ENCODE measurements at regions not wholly inside any gene's neighbourhood (a gene's known extent, or its start where the extent isn't known, plus 50 kb on each side); places are given as distances from the start of the nearest gene placed in this dataset.

DNA sequence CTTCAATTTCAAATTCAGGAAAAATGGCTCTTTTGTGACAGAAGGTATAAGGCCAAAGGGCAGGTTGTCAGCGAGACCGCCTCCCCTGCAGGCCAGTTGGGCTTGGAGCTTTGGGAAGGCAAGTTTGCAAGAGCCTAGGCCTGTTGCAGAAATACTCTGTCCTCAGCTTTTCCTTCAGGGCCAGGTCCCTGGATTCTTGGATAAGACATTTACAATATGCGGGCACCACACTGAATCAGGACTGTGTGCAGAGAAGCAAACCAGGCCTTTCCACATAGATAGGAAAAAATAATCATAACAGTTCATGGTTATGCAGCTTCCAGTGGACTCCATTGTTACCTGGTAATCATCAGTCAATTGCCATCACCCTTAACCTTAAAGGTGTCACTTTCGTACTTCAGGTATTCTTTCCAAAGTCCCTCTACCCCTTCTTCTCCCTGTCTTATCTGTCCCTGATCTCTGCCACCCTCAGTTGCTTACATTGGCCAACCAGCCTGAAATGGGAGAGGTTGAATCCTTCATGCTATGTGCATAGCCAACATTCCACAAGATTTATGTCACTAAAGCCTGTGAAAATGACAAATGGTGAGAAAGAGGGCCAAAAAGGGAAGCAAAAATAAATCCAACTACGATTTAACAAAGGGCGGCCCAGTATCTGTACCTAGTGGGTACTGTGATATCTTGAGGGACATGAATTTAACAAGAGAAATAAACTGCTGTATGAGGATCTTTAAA is 304.5 kb upstream of the NFE2L3 start:
- no peak for DNase-seq (ENCODE audit: low spot score)

DNA sequence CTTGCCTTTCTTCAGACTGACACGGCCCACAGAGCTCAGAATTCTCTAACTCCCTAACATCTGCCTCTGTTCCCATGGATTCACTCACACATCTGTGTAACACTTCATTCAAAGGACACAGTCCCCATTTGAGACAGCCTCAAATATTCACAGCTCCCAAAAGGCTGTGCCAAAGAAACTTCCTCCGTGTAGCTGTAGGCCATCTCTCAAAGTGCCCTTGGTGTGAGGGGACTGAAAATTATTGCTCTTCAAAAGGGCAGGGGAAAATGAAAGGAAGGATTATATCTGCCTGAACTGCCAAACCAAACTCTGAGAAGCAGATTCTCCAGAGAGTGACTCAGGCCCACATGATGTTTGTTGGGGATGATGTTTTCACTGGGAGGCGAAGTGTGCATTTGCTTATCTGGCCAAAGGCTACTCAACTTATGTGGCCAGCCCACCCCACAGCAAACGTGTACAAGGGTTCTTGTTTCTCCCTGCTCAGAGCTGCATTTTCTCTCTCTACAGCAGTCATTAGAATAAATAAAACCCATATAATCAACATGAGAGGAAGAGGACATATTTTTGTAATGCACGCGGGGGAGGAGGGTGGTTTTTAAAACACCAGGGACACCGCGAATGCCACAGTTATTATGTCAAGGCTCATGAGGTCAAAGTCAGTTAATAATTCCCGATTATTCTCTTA is 302.4 kb upstream of the NFE2L3 start:
- DNase-seq (ENCODE audit: low spot score) = no peak

DNA sequence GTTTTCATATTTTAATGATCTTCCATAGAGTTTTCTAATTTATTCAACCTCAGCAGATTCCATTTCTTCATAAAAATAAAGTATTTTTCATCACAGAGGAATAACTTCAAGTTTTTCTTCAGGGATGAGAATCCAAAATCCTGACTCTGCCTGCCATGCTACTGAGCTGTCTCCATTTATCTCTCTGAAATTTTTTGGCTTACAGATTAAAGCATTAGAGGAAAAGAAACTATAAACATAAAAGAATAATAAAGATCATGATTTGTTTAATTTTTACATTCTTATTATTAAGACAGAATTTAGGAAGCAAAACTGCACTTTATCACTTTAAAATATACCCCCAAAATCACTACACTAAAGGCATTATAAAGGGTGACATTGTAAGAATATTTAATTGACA is 301.8 kb upstream of the NFE2L3 start:
- no peak for DNase-seq (ENCODE audit: low spot score)

DNA sequence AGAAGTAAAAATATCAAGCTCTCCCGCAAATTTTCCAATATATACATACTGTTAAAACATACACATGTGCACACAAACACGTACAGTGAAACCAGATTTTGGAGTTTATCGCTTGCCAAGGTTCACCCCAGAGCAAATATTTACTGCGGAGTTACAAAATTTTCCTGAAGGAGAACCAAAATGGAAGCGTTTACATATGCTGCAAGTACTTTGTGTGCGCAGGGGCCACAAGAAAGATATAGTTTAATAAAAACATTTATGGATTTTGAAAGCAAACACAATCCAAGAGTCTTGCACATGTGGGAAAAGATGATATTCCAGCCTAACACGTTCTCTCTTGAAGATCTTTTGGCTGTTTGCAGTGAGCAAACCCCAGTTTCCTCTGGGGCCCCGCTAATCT is 301.3 kb upstream of the NFE2L3 start:
- DNase-seq (ENCODE audit: low spot score) = no peak

DNA sequence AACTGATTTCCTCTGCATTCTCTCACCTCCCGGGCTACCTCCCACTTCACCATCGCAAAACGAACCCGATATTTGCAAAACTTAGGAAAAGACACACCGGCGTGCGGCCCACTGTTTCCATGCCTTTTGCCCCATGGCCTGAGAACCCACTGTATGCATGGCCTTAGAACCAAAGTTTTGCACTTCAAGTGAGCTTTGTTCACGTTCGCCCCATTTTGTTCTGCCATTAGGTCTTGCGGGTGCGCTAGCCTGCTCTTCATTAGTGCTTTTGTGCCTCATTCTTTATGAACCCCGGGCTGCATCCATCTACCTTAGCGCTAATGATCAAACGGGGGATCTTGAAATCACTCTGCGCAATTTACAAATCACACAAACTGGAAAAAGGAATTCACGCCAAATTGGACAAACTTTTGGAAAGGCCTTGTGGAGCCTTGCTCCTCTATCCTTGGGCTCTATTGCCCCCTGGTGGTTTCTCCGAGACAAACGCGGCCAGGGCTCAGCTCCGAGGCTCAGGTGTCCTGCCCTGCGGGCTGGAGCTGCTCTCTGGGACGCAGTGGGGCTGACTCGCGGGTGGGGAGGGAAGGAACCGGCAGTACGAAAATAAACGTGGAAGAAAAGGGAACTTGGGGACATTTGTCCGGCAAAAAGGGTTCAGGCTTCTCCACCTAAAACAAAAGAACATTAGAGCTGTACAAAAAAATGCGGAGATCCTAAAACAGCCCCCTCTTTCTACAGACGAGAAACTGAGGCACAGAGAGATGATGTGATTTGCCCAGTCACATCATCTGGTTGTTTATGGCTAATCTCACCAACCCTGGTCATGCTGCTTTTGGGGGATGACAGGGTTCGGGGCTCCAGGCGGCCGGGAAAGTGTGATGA is 300.4 kb upstream of the NFE2L3 start:
- peak; percentile 48 for DNase-seq (ENCODE audit: low spot score)

DNA sequence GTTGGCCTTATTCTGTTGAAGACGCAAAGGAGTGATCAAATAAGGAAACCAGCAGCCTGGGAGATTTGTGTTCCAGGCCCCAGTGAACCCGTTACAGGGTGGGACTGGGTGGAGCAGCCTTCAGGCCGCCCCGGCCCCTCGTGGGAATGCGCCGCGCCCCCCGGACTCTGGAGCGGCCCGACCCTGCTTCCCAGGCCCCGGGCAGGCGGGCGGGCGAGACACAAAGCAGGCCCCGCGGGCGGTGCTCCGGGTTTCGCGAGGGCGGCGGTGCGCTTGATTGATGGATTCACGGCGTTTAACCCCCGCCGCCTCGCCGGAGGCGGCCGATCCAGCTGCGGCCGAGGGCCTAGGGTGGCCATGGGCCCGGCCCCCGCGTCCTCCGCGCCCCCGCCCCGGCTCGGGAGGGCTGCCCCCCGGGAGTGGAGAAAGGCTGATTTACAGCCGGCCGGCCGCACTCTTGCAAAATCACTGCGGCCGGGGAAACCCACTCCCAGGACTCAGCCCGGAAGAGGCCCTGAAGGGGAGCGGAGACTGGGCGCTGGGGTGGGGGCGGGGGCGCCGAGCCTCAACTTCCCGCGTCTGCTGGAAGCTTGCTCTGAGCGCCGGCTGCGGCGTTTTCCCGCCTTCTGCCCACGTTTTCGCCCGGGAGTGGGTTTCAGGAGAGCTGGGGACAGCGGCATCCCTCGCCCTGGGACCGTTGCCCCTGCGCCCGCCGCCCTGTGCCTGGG is 299.6 kb upstream of the NFE2L3 start:
- DNase-seq (ENCODE audit: low spot score) = no peak

DNA sequence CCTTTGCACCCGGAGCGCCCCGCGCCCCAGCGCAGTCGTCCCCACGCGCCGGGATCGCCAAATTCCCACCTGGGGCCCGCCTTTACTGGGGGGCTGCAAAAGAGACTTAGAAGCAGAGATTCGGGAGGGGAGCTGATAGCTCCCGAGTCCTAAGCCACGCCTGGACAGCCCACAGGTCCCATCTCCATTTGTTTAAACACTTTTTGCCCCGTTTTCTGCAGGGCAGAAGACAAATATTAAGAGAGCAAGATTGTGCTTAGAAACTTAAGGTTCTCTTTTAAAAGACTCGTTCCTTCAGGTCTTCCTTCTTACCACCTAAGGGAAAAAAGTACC is 299.1 kb upstream of the NFE2L3 start:
- DNase-seq (ENCODE audit: low spot score) = no peak

DNA sequence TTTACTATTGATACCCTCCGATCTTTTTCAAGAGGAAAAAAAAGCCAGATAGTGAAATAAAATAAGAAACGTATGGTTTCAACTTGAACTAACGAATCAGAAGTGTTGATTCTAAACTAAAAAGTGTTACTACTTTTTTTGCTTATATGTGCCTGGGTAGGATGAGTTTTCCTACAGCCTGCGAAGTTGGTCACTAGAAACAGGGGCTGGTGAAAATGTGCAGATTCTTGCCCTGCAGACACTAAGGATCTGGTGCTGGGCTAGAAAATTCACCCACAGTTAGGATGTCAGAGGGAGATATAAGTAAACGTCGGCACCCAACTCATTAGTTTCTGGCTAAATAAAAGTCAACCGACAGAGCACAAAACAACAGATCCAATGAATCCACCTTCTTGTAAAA is 298.7 kb upstream of the NFE2L3 start:
- no peak for DNase-seq (ENCODE audit: low spot score)

DNA sequence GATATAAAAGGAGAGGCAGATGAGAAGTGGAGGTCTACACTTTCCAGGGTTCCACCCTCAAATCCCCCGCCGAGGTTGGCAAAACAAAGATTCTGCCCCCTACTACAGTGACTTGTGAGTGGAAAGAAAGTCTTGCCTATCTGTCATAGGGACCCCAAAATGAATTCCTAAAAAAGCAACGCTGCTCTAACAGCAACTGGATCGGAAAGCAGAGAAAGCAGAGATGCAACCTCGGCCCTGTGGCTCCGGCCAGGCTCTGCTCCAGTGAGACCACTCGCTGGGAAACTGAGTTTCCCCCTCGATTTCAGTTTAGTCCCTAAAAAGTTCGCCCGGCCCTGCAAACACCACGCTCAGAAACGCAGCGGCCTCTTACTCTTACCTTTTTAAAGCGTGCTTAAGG is 297.9 kb upstream of the NFE2L3 start:
- DNase-seq (ENCODE audit: low spot score) = no peak

DNA sequence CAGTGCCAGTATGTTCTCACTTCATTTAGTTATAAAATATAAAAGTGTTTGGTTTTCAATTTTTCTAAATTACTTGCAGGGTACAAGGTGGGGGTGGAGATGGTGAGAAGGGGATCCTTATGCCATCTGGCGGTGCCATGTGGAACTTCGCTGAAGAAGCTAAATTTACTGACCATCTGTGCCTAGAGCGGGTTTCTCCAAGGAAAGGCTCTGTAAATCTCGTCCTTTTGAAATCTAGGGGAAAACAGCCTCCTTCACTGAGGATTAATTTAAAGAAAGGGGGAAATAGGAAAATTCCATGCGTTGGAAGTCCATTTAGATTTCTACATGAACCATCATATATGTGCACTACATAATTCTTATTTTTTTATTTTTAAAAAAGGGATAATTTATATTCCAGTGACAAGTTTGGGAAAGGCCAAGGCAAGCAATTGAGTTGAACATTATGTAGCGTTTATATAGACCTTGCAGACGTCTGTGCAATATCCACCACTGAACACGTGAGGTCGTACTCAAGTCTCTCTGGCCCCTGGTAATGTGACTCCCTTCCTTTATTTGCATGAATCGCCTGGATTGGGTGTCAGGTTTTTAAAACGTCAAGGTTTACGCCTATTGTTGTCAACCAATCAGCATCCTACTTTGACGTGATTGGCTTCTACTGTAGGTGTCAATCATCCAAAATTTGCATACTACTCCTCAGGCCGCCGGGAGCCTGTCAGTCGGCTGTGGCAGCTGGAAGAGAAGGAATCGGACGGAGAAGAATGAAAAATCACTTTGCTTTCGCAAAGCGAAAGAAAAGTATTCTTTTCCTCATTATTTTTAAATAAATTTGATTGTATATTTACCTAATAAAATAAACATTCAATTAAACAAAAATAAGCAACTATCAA is 297.1 kb upstream of the NFE2L3 start:
- peak; percentile 9 for DNase-seq (ENCODE audit: low spot score)

DNA sequence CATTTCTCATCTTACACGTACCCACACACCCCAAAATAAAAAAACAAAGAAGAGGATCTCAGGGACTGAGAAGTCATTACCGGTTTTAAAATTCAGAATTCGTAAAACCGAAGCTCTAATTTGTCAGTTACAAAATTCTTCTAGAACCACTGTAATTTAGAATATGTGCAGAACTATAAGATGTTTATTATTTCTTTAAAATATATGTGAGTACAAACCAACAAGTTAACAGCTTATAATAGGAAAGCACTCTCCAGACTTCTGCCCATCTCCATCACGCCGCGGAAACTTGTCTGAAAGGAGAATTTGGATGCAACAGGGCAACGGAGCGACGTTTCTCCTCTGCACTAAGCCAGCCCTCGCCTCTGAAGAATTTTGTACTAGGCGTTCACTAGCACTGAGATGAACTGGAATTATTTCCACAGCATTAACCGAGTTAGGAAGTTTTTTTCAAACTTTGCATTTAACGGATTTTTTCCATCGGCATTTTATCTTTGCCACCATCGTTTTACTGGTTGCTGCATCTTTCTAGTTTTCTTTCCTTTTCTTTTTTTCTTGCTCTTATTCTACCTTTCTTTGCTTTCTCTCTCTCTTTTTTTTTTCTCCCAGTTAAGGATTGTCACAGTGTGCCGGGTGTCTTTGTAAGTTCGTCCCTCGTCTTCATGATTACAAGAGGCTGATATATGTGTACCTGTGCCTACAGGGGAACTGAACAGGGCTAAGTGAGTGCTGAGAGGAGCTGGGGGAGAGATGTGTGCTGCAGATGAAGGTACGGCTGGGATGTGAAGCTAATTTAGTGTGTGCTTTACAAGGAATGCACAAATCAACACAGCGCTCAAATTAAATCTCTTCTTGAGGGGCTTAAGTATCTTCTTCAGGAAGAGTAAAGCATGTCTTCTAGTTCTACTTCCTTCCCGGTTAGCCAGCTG is 295.9 kb upstream of the NFE2L3 start:
- DNase-seq (ENCODE audit: low spot score) = no peak

DNA sequence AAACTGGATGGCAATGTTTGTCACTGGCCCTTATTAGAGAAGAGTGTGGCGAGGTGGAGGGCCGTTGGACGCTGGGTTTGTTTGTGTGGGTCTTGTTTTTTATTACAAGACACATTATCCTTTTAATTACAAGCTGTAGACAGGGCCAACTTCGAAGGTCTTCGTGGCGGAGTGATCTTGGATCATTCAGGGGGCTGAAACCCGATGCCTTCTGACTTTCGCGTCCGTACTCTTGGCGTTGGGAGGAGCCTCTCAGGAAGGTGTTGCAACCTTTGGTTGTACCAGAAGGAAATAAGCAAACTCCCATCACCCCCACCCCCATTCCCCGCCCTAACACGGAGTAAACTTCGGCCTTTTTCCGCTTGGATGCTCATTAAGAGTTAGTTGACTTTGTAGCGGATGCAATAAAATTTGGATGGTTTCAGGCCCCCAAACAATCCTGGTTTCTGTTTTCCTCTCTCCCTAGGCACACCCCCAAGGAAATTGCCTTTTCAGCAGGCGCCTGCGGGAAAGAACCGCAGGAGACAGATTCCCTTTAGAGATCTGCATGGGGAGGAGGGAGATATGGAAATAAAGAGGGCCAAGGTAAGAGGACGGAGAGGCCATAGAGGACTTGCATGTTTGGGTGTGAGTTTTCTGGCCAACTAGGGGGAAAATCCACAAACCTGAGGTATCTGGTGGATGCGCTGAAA is 294.5 kb upstream of the NFE2L3 start:
- no peak for DNase-seq (ENCODE audit: low spot score)

DNA sequence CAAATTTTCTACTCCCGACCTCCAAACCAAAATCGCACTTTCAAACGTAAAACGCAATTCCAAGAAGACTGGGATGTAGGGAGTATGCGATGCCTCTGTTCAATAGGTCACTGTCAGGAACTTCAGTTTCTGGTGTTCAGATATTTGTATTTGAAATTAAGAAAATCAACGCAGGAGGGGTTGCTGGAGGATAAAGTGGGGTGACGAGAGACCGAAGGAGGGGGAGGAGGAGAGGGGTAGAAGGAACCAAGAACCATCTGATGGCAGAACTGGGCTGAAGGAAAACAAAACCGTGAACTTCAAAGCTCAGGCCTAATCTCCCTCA is 293.8 kb upstream of the NFE2L3 start:
- no peak for DNase-seq (ENCODE audit: low spot score)

DNA sequence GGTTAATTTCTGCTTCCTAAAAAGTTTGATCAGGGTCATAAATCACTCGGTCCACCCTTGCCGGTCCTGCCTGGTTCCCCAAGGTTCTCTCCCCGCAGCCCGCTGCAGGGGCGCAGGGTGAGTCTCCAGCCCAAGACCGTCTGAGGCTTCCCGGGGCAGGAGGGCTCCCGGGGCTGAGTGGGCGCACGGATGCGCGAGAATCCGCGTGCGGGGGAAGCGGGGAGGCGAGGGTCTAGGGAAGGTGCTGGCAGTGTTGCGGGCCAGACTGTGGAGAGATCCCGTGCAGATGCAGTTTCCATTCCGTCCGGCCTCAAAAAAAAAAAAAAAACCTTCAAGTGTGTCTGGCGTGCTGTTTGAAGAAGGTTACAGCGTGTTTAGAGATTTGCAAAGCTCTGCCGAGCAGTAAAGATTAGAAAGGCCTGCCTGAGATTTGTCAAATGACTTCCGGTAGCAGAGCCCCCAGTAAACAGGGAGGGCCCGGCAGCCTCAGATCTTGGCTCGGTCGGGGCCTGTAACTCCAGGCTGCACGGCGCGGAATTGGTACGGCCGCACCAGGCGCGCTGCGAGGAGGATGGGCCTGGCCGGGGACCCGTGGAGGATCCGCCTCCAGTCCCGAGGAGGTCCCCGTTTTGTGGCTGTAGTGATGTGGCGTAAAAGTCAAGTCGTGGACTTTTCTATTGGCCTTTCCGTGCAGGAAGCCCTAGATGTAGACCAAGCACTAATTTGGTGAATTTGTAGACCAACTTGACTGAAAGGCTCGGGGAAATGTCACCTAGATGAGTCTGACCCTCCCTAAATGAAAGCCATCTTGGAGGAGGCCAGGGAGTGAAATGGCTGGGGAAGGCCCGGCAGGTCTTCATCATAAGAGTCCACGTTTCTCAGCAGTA is 293.2 kb upstream of the NFE2L3 start:
- no peak for DNase-seq (ENCODE audit: low spot score)

DNA sequence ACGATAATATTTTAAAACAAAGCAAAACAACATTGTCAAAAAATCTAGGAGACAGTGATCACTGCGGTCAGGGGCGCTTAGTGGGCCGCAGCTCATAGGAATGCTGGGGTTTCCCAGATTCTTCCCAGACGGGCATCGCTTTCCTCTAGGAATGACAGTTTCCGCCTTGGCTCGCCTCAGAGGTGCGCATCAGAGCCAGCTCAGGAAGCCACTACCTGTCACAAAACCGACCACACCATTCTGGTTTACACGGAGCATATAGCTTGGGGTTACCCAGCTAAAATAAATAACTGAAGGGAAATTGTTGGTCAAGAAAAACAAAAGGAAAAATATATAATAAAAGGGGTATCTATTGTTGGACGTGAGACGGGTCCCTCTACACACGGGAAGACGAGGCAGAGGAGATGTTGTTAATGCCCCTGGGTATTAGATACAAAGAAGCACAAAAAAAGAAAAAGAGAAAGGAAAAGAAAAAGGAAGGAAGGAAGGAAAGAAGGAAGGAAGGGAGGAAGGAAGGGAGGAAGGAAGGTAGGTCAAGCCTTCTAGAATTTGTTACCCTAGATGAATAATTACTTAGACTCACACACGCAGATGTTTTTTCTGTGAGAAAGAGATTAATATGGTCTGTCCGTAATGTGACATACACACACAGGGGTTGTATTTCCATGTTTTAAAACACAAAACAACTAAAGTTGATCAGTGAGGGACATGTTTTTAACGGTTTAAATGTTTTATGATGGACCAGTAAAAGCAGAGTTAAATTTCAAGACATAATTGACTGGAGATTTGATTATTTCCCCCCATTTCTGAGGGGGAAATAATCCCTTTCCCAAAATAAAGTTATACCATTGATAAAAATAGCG is 292.4 kb upstream of the NFE2L3 start:
- no peak for DNase-seq (ENCODE audit: low spot score)

DNA sequence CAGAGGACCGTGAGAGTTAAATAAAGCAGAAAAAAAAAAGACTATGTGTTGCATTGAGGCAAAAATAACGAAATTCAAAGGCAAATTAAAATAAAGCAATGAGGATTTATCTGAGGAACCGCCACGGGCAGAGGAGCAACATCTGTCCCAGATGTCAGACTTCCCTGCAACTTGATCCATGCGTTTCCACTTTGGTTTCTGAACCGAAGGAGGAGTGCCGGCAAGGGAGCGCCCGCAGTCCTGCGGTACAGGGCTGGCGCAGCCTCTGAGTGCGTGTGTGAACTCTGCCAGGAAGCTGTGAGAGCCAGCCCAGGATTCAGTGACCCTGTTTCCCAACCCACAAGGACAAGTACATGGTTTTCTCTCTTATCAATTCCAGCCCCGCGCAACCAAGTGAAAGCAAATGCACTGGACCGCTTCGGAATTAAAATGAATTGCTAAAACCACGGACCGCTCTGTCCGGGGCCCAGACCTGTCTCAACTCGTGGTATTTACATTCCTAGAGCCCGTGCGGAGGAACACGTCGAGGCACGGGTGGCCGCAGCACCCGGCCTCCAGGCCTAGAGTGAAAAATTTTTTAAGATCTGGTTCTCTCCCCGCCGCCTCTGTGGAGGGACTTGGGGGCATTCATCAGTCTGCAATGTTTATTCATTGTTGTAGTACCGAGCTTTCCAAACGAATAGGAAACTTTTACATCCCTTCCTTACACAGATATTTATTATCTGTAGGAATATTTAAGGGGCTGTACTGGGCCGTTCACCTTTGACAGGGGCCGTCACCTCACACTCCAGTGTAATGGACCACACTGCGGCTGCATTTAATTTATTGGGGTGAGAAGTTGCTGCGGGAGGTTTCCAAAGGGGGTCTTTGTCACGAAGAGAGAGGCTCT is 291.5 kb upstream of the NFE2L3 start:
- no peak for DNase-seq (ENCODE audit: low spot score)

DNA sequence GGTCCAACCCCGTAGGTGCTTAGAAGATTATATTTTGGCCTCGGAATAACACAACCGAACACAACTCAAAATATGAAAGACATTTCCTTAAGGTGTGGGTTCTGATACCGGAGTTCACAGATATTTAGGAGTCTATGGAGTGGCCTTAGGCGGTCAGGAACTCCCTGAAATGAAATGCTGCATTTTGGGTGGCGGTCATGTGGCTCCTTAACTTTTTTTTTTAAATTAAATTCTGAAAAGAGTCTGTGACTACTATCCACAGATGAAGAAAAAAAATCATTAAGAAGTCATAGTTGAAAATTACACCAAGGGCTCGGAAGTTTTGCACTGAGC is 290.9 kb upstream of the NFE2L3 start:
- DNase-seq (ENCODE audit: low spot score) = no peak
